ENCODE measurements at regions not wholly inside any gene's neighbourhood (a gene's known extent, or its start where the extent isn't known, plus 50 kb on each side); places are given as distances from the start of the nearest gene placed in this dataset.

DNA sequence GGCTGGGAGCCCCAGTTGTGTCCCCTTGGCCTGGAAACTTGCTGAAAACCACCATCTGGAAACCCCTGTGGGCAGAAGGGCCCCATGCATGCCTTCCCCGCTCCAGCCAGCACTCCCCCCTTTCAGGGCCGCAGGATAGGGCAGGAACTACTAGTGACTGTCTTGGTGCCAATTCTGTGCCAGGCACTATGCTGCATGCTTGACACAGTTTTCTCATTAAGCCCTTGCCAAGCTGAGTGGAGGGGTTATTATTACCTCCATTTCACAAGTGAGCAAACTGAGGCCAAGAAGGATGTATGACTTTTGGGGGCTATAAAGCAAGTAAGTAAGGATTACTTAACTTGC is 73.6 kb upstream of the PJA1 start:
- no peak for DNase-seq (ENCODE audit: low read depth, low spot score)
- H3K4me3 ChIP-seq (ENCODE audit: low read length) = no peak overlapping the region

DNA sequence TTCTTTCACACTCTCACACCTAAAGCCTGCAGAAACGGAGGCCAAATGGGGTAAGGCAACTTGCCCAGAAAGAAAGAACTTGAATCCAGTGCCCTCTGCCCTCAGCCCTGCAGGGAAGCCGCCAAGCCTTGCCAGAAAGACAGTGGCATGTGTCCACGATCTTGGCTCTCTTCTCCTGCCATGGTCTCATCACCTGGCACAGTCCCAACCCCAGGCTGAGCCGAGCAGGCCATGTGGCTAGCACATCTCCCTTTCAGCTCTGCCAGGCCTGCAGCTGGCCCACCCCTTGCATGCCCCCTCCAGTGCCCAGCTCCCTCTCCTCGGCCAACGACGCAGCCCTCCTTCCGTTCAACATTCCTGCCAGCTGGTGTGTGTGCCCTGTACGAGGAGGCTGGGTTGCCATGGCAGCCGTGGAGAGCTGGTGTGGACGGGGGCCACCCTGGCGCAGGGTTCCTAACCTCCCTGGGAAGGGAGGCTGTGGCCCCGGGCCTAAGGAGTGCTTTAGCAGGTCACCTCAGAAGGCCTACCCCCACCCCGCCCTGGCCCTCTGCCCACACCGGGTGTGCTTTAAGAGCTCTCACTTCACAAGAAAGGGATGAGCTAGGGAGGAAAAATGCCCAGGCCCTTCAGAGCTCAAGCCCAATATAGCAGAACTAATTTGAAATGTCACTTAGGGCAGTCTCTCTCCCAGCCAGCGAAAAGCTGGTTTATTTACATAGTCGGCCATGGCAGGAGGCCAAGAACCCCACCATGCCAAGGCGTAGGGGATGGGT is 73.0 kb upstream of the PJA1 start:
- no peak overlapping the region for H3K4me3 ChIP-seq (ENCODE audit: low read length)
- no peak for DNase-seq (ENCODE audit: low read depth, low spot score)

DNA sequence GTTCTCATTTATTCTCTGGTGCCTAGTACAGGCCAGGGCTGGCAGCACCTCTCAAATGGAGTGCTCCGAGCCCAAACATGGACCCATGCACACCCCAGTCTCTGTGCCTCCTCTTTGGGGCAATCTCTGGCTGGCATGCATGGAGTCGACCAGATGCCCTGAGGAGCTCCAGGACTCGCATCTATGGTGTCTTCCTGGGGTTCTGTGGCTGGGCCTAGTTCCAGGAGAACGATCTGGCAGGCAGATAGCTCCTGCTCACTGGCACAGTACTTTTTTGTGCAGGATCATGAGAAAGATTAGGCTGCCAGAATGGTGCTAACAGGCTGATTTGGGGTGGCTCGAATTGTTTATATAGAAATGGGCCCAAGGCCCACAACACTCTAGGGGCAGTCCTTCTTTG is 72.0 kb upstream of the PJA1 start:
- no peak overlapping the region for H3K4me3 ChIP-seq (ENCODE audit: low read length)
- no peak for DNase-seq (ENCODE audit: low read depth, low spot score)

DNA sequence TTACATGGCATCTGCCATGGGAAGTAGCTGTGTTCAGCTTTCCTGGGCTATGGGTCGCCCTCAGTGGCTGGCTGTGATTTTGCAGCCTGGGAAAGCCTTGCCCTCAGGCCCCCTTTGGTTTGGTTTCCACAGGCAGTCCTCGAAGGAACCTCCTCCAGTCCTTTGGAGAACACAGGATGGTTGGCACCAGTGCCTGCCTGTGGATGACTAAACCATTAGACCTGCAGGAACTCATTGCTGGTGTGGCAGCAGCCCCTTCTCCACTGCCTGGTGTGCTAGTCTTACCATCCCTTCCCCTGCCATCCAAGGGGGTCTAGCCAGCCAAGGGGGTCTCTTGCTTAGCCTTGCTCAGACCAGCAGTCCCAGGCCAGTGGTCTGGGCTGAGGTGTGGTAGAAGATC is 71.4 kb upstream of the PJA1 start:
- no peak overlapping the region for H3K4me3 ChIP-seq (ENCODE audit: low read length)
- no peak for DNase-seq (ENCODE audit: low read depth, low spot score)

DNA sequence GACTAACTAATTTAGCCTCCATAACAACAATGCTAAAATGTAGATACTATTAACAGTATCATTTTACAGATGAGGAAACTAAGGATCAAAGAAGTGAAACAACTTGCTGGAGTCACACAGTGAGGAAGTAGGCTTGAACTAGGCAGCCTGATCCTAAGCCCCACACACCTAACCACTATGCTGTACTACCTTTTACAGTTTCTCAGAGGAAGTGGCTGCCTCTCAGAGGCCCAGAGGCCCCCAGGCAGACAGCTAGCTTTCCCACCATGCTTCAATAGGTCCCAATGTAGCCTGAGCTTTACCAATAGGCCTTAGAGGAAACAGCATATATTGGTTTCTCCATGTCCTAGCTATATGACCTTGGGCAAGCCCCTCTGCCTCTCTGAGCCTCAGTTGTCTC is 69.4 kb upstream of the PJA1 start:
- no peak for DNase-seq (ENCODE audit: low read depth, low spot score)
- H3K4me3 ChIP-seq (ENCODE audit: low read length) = no peak overlapping the region

DNA sequence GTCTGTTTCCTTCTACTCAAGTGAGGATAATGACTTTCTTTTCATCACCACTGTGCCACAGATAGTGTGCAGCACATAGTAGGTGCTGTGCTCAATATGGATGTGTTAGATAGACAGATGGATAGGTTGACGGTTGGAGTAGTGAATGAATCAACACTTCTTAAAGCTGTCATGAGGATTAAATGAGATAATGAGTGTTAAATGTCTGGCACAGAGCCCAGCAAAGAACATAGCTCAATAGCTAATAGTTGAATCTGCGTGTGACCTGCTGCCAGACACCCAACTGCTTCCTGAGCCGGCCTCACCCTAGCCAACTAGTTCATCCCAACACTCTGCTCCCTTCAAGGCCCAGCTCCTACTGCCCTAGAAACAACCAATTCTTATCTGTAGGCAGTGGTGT is 67.7 kb upstream of the PJA1 start:
- H3K4me3 ChIP-seq (ENCODE audit: low read length) = no peak overlapping the region
- no peak for DNase-seq (ENCODE audit: low read depth, low spot score)

DNA sequence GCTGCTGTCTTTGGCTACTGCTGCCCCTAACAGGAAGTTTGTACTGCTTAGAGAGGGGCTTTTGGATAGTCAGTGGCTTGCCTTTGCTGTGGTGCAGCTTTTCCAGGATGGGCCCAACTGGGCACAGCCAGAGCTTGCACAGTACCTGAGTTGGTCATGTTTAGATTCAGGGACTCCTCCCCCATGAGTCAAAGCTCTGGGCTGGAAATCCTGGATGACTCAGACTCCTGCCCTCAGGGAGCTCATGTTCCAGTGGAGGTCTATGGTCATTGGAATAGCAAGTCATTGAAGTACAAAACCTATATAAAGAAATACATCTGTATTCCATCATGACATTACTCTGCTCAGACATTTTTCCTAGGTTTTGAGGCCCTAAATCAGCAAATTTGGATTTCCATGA is 66.7 kb upstream of the PJA1 start:
- no peak for DNase-seq (ENCODE audit: low read depth, low spot score)
- H3K4me3 ChIP-seq (ENCODE audit: low read length) = no peak overlapping the region

DNA sequence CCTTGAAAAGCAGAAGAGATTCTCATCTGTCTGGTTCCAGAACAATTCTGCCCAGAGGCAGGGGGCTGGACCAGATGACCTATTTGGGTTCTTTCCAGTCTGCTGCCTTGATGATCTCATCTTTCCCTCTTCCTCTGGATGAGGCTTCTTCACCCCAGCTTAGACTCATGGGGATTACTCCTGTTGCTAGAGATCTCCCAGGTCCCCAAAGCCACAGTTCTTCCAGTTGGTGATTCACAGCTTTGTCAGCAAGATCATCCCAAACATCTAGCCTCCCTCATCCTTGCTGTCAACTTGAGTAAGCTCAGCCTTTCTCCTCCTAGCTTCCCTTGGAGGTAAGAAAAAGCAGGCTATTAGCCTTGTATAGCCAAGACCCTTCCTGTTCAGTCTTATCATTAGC is 64.2 kb upstream of the PJA1 start:
- no peak for DNase-seq (ENCODE audit: low read depth, low spot score)
- no peak overlapping the region for H3K4me3 ChIP-seq (ENCODE audit: low read length)

DNA sequence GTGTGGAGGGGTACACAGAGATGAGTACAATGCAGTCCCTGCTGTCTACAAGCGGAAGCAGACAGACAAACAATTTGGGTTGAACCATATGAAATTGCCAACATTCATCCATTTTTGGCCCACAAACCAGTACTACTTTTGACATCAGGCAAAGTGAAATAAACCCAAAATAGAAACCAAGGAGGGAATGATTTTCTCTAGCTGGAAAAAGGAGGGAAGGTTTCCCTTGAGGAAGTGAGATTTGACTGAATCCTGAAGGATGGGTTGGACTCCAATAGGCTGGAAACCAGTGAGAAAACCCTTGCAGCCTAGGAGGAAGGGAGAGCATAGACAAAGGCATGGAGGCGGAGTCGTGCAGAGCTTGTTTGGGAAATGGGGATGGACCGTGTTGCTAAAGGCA is 63.5 kb upstream of the PJA1 start:
- DNase-seq (ENCODE audit: low read depth, low spot score) = no peak
- H3K4me3 ChIP-seq (ENCODE audit: low read length) = no peak overlapping the region

DNA sequence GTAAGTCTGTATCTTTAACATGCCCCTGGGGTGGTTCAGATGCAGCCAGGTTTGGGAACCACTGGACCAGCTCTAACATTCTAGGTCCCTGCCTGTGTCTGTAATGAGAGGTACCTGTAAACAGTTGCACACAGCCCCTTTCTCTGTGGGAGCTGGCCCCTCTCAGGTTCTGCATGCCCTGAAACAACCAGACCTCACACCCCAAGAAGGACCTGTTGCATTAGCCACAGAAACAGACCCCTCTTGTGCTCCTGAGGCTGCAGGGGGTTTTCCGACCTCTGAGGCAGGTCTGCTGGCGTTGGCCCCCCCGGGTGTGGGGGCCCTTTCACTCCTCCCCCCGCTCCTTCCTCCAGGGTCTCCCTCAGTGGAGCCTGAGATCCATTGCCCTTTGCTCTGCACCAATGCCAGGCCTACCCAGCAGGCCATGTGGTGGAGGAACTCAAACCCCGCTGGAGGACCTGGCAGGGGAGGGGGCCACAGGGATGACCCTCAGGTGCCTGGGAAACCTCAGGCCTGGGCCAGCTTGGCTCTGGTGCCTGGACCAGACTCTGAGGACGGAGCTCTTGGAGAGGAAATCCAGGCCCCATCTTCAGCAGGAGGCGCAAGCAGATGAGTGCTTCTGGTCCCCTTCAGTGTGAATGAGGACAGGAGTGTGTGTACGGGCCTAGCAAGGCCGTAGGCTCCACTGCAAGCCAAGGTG is 61.4 kb upstream of the PJA1 start:
- DNase-seq (ENCODE audit: low read depth, low spot score) = no peak
- H3K4me3 ChIP-seq (ENCODE audit: low read length) = no peak overlapping the region

DNA sequence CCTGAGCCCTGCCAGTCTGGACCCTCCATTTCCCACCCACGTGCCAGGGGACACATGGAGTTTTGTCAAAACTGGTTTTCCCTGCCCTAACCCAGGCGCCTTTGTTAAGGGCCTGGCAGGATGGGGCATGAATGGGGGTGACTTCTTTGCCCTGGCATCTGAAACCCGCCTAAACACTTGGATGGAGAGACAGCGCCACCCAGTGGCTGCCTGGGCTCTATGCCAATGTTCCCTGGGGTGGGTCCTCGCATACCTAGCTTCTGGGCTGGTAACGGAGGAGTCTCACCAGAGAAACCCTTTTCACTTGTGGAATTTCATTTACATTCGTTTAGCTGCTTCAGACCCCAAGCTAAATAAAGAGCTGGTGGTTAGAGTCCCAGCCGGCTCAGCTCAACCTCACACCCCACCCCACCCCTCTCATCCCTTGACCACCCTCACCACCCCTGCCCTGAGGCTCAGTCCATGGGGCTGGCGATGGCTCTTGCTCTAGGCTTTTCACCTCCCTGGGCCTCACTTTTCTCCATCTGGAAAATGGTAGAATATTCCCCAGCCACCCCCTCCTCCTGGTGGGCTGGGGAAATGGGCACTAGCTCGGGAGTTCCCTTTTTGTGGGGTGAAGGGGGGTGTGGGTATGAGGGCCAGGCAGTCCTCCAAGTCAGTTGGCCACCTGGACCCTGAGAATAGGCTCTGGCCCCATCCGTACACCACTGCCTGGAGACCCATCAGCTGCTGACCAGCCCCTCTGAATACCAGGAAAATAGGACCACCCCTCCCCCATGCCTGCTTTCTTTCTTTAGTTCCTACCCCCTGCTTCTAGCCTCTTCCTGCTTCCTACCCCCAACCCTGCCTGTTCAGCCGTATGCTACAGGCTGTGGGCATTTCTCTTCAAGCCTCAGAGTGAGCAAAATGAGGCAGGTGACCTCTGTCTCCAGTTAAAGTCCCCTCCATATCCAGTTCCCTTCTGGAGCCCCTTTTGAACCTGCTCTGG is 57.1 kb upstream of the PJA1 start:
- peak; percentile 42 for DNase-seq (ENCODE audit: low read depth, low spot score)
- H3K4me3 ChIP-seq (ENCODE audit: low read length) = no peak overlapping the region

DNA sequence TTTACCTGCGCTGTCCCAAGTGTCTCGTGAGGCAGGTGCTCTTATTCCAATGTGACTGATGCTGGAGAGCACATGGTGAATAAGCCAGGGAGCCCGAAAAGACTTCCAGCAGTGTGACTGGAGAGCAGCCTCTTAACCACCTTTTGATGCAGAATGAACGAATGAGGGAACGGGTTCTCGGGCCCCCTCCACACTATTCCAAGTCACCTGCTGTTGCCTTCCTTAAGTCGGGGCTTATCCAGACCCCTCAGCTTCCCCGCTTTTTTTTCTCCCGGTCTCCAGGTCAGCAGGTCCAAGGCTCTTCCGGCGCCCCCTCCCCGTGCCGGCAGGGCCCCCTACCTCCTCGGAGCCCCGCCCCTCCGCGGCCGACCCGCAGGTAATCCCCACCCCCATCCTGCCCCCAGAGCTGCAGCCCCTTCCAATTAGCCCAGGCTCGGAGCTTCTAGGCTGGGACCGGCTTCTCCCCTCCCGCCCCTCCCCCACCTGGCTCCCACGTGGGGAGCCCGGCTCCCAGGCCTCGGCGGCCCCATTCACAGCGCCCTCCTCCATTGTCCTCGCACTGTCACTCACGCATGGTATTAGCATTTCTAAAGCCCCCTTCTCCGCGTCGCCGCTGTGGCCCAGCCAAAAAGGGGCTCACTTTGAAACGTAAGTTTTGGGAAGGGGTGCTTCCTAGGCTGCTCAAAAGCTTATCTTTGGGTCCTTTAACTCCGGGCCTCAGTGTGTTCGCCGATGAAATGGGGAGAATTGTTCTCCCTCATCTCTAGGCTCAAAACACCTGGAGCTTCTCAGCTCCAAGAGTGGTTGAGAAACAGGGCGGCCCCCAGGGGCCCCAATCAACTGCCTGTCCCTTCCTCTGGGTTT is 56.2 kb upstream of the PJA1 start:
- DNase-seq (ENCODE audit: low read depth, low spot score) = no peak
- no peak overlapping the region for H3K4me3 ChIP-seq (ENCODE audit: low read length)

DNA sequence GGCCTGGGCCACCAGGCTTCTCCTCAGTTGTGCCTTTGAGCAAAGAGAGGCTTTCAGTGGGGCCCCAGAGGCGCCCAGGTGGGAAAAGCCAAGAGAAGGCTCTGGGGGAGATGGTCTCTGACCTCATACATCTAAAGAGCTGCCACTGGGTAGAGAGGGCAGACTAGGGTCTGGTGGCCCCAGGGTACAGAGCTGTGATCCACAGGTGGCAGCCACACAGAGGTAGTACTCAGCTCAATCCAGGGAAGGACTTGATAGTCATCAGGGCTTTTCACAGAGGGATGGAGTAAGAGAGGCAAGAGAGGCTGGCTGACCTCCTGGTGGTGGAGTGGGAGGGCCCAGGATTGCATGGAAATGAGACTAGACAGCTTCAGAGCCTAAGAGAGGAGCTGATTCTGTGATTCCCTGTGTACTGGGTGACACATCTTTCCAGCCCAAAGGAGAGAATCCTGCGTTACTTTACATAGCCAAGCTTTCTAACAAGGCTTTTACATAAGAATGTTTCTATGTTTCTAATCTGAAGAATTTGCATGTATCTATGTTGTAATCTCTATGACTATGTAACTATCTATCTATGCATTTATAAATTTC is 53.2 kb upstream of the PJA1 start:
- H3K4me3 ChIP-seq (ENCODE audit: low read length) = no peak overlapping the region
- no peak for DNase-seq (ENCODE audit: low read depth, low spot score)

DNA sequence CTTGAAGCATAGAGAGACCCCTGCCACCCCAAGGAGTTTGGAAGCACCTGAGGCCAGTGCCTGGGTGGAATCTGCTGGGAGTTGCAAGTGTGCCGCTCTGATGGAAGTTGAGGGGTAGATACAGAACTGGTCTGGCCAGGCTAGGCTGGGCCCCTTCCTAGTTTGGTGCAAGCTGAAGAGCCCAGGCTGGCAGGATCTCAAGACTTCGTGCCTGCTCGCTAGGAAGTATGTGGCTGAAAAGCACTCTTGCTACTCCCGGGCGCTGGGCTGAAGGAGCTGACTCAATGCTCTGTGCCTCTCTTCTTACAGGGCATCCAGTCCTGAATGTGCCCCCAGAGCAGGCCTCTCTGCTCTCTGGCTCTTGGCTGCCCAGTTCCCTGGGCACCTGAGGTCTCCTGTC is 51.7 kb upstream of the PJA1 start:
- no peak for DNase-seq (ENCODE audit: low read depth, low spot score)
- no peak overlapping the region for H3K4me3 ChIP-seq (ENCODE audit: low read length)

DNA sequence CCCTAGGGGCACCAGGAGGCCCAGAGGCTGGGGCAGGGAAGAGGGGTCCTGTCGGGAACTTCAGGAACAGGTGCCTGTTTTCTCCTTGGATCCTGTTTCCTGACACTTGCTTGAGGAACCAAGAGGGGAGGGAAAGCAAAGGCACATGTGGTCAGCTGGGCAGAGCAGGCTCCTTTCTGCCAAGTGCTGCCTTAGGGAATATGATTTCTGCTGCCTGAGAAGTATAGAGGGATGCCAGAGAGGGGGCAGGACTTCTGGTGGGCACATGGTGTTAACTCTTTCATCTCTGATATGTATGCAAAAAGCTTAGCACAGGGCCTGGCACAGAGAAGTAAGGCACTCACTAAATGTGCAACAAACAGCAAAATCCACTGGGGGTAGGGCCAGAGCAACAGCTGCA is 51.2 kb upstream of the PJA1 start:
- DNase-seq (ENCODE audit: low read depth, low spot score) = no peak
- H3K4me3 ChIP-seq (ENCODE audit: low read length) = no peak overlapping the region

DNA sequence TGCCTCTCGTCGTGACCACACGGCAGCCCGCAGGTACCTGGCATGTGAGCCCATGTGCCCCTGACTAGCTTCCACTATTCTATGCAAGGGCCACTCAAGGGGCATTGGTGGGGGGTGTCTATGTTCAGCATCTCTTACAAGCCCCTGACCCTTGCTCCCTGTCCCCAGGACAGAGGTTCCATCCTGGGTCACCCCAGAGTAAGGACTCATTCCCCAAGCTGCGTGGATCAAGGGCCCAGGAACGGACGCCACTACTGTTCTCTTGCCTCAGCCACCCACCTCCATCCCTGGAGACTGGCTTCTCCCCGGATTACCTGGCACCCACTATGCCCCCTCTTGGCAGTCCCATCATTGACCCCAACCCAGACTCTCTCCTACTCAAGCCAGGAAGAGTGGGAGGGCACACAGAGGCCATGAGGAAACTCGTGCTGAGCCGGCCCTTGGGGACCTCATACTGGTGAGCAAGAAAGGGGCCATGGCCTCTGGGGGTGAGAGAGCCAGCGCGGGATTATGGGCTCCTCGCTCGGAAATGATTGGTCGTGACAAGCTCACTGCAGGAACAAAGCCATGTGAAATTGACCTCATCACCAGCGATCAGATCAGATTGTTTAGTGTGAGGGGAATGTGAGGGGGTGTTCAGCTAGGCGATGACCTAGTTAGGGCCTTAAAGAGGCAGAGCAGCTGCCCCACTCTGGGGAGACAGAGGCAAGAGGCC is 50.1 kb upstream of the PJA1 start:
- DNase-seq (ENCODE audit: low read depth, low spot score) = no peak
- no peak overlapping the region for H3K4me3 ChIP-seq (ENCODE audit: low read length)

Data from Jurkat, Clone E6-1 (cell line).